GM18507 (cell line): ENCODE measurements at regions not wholly inside any gene's neighbourhood (a gene's known extent, or its start where the extent isn't known, plus 50 kb on each side); places are given as distances from the start of the nearest gene placed in this dataset.

Experiments used
- DNase-seq: peaks from one replicate; pipeline ENCODE4 v3.0.0; 2011; ENCODE audit warnings: low read depth; ENCODE audit not compliant: insufficient read length; ENCODE audit errors: extremely low spot score
- FAIRE-seq: peaks from 2 replicates; lab custom pipeline; 2011; peaks lifted over from hg19 to GRCh38; lab: Jason Lieb, UNC

DNA sequence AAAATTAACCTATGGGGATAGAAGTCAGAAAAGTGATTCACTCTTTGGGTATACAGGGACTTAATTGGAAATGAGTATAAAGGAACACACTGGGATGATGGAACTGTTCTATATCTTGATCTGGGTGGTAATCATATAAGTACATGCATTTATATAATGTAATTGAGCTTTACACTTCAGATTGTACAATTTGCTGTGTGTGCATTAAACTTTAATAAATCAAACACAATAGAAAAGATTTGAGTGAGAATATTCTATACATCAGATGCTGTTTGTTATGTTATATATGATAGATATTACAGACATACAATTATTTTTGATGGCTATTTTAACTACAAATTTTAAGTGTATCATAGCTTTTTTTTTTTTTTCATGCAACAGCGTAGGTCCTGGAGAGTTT lies 860.2 kb upstream of the ARPP21 start:
- FAIRE-seq (no peak), DNase-seq (no peak)

DNA sequence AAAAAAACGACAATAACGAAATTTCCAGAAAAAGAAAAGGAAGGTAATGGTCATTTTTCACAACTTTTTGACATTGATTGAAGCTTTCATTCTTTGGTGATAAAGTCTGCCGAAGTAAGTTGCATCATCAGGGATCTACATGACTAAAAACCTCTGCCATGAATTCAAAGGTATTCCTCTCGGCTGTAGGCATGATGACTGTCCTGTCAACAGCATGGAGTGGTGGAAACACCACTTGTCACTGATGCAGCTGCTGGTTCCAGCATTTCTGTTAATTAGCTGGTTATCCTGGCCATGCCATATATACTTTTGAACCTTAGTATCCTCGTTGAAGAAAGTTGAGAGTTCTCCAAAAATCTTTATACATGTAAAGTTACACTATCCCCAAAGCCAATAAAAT lies 859.0 kb upstream of the ARPP21 start:
- no peak for DNase-seq
- no peak for FAIRE-seq

DNA sequence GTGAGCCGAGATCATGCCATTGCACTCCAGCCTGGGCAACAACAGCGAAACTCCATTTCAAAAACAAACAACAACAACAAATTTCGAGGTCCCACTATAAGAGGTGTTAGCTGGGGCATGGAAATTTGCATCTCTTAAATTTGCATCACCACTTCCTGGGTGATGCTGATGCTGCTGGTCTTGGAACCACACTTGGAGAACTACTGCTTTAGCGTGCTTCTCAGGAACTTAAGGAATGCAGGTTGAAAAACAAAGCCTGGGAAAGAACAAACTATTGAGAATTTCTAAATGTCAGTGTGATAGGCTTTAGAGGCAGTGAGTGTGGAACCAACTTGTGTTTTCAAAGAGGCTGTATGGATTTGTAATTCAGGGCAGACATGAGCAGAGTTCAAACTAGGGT lies 858.4 kb upstream of the ARPP21 start:
- FAIRE-seq (no peak), DNase-seq (no peak)

DNA sequence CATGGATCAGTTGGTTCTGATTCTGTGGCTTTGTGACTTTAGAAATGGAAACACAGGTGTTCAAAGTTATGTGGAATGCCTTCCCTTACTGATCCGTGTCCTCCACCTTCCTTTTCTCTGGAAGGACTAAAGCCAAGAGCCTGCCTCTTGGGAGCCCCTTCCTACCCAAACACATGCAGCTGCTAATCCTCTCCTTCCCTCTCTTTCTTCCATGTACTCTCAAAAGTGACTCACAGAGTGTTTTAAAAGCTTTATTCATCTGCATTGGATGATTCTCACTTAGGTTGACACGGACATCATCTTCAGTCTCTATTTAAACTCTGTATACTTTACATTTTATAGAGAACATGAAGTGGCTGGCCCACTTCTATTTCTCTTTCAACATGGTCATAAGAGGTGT lies 856.5 kb upstream of the ARPP21 start:
- FAIRE-seq (no peak), DNase-seq (no peak)

DNA sequence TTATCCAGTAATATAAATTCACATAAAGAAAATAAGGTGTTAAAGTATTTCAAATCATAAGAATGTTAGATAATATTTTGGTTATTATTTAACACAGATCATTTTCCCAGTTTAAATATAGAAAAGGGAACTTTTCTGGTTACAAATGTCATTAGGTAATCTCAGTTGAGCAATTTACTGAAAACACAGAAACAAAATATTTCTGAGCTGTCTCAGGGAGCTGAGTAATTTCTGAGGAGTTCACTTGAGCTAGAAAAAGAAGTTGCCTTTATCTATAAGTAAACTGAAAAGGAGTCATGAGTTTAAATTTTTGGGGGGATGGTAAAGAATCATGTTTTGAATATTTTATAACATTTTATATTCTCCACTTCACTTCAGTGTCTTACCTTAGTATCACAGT lies 855.4 kb upstream of the ARPP21 start:
- FAIRE-seq (no peak), DNase-seq (no peak)

DNA sequence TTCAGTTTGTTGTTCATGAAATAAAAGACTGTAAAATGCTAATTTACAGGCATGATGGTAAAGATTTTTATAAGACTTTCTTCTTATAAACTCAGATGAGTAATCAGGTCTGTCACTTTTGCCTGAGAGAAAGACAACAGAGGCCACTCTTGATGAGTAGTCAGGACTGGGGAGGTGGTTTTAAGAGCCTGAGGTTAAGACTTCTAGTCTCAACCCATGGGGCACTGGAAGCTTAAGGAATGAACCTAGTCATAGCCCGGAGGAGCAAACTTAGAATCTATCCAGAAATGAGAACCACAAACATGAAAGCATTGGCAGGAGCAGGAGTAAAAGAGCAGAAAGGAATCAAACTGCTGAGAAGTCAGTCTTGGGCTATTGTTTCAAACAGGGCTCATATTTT lies 846.3 kb upstream of the ARPP21 start:
- DNase-seq (no peak), FAIRE-seq (no peak)

DNA sequence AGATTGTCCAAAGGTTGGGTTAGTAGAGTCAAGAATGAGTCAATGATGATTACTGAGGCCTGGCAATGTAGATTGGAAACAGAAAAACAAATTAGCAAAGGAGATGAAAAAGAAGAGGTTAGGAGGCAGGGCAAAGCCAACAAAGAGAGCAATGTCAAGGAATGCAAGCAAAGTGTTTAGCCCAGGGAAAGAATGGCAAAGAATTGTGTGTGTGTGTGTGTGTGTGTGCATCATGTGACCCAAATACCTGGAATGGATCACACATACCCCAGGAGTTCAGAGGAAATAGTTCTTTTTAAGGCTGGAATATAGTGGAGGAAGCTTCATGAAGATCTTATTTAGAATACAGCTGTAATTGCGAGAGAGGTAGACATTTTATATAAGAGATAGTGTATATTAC lies 831.7 kb upstream of the ARPP21 start:
- DNase-seq, result no peak
- no peak for FAIRE-seq

DNA sequence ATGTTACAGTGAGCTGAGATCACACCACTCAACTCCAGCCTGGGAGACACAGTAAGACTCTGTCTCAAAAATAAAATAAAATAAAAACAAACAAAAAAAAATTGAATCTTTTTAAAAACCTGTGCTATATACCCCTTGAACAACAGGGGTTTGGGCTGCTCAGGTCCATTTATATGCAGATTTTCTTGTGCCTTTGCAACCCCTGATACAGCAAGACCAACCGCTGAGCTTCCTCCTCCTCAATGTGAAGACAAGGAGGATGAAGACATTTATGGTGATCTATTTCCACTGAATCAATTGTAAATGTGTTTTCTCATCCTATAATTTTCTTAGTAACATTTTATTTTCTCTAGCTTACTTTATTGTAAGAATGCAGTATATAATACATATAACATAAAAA lies 831.0 kb upstream of the ARPP21 start:
- DNase-seq (no peak), FAIRE-seq (no peak)

DNA sequence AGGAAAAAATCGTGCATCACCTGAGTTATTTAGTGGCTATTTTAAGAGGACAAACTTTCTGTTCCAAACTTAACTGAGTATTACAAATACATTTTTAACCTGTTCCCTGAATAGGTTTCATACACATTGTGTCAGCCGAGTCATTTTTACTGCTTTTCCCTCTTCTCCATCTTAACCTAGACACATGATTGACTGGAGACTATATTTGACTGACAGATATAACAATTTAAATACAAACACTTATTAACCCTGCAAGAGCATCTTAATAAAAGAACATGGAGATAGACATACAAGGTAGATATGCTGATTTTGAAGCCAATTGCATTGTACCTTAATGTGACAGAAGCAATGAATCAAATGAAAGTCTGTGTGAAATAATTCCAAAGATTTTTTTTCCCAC lies 810.5 kb upstream of the ARPP21 start:
- FAIRE-seq (no peak), DNase-seq (no peak)

DNA sequence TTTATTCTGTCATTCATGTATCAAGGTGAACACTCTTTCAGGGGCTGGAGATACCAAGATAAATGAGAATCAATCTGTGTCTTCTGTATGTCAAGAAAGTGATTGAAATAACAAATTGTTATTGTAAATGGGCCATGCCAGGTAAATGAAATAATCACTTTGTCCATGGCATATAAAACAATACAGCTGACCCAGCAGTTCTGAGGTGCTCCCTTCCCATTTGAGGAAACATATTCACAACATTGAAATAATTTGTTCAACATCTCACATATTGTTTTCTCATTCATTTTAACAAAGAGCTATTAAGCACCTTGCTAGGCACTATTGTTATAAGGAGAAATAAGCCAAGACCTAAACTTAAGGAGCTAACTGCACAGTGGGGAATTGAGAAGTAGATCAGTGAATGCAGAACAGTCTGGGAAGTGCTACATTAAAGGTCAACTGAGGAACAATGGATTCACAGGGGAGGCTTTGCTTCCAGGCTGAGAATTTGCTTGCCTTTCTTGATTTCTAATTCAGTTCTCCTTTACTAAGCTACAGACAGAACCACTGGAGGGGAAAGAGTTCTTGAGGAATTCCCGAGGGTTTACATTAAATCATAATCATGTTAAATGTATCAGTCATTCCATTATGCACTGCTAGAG lies 806.3 kb upstream of the ARPP21 start:
- no peak for DNase-seq
- no peak for FAIRE-seq

DNA sequence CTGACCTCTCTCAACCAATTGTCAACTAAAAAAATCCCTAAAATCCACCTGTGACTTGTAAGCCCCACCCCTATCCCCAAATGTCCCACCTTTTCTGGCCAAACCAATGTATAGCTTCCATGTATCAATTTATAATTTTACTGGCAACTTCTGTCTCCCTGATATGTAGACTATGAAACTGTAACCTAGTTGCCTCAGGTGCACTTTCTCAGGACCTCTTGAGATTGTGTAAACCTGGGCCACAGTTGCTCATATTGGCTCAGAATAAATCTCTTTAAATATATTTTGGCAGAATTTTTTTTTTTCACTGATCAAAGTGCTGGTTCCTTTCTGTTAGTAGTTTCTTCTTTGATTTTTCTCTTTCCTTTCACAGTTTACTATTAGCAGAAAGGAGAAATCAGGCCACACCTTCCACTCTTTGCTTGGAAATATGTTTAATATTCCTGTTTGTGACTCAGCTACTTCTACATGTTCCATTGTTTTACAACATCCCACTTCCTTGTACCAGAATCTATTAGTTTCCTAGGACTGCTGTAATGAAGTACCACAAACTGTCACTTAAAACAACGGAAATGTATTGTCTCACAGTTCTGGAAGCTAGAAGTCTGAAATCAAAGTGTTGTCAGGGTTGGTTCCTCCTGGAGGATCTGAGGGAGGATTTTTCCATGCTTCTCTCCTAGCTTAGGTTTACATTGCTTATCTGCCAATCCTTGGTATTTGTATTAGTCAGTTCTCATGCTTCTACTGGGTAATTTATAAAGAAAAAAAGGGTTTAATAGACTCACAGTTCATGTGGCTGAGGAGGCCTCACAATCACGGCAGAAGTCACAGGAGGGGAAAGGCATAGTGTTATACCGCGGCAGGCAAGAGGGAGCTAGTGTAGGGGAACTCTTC lies 801.2 kb upstream of the ARPP21 start:
- FAIRE-seq (no peak), DNase-seq (no peak)

DNA sequence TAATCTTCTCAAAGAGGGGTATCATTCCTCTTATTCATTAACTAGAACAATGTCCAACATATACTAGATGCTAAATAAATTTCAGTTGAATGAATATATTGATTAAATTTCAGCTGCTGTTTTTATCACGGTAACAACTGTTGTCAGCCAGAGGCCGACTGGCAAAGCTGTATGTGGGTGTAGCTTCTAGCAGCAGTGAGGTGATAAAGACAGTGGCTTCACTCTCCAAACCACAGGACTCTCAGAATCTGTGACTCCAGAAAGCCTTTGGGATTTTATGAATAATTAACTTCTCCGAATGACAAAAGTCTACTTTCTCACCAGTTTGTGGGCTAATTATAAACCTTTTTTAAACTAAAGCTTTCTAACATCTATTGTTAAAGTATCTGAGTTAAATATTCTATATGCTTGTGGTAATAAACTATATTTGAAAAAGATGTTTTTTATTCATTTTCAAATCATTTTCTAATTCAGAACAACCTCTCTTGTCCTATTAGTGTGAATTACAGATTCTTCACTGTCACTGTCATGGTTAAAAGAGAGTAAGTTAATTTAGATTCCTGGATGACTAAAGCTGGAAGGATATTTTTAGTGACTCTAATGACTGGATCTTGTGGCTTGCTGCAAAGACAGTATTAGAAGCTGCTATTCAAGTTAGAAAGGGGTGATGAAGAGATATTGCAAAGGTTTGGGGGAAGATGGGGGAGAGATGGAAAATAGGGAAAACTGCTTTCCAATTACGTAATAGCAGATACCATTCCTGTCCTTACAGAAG lies 796.4 kb upstream of the ARPP21 start:
- DNase-seq (no peak), FAIRE-seq (no peak)

DNA sequence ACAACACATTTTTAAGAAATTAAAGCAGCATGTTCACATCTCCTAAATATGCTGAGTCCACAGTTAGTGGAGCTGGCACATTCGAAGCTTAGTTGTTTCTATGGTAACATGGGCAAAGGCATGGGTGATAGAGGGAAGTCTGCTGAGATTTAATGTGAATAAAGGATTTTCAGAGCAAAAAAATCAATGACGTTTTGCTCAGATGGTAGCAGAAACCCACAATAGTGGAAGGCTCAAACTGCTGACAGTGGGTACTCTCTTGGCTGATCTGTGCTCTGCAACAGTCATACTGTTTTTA lies 795.1 kb upstream of the ARPP21 start:
- no peak for FAIRE-seq
- DNase-seq, result no peak

DNA sequence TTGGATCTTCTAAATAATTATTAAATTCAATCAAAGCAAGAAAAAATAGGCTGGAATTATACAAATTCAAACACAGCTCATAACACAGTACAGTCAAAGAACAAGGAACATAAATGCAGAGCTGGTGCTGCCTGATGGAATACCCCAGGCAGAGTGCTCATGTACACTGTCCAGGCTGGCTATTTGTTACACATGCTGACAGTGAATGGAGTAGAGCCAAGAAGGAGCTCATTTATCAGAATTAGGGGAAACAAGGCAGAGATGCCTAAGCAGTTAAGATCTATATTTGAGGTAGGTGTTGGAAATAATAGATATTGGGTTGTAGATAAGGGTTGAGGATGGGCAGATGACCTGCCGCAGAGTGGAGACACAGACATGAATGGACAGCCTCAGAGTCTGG lies 788.2 kb upstream of the ARPP21 start:
- FAIRE-seq (no peak), DNase-seq (no peak)

DNA sequence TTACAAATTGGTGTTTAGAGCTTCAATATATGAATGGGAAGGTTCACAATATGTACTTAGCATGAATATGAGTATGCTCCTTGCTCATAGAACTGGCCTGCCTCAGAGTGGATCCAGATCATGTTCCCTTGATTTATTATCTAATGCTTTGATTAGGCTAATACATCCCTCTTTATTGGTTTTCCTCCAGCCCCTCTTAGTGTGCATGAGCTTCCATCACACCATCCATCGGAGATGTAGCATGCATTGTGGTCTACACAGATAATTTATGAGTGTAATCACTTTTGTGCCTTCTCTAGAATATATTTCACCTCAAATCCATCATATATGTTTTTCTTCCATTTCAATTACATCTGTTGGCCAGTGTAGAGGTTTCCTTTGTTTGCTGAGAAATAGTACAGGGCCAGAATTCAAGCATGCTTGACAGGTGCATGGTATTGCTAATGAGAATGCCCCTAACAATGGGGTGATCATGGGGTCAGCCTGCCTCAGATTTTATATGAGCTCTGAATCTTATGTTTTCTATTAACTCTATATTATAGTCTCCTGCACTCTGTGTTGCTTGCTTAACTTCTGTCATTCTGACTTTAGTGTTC lies 786.4 kb upstream of the ARPP21 start:
- no peak for FAIRE-seq
- DNase-seq, result no peak

DNA sequence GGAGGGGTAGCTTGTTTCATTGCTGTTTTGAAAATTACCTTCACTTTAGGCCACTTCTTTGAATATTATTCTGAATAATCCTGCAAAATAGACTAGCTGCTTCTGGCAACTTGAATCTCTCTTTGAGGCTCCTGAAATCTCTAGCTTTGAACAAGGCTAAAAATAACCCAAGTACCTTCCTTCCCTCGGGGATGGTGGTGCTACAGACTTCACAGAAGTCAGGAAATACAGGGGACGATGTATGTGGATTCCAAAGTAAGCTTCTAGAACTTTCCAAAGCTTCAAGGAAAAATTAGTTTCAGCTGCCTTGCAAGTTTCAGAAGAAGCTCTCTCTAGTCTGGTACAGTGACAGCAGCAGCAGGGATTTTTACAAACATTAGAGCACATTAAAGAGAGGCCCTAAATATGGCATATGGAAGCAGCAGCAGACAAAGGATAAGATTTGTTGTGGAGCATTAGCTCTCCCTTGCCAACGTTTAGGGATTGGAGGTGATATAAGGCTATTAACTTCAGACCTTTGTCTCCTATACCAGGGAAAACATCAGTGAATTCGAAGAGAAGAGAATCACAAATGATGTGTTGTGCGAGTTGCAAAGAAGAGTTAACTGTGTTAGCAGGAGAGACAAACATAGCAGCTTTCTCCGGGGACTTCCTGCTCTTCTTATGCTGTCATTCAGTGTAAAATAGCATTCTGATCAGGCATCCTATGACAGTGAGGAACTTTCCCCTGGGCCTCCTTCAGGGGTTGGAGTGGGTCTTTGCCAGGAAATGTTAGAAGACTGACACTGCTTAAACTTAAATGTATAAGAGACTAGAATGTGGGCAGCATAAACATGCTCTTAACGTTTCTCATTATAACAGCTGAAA lies 783.0 kb upstream of the ARPP21 start:
- FAIRE-seq (no peak), DNase-seq (no peak)

DNA sequence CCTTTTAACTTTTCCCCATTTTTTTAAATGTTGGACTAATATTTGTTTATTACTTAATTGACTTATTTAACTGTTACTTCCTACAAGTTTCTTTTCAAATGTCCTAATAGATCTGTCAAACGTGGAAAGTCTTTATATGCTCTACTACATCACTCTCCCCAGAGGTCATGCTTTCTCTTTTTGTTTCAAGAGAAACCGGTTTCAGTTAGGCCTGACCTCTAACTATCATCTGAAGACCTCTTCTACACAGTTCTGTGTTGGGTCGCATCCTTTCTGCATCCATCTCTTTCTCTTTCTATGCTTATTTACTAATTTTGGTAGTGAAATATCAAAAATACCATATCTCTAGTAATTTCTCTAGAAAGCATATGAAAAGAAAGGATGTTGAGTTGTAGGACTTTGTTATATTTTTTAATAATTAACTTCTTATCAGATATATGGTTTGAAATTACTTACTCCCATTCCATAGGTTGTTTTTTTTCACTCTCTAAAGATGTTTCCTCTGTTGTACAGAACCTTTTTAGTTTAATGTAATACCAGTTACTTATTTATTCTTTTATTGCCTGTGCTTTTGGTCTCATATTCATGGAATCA lies 781.2 kb upstream of the ARPP21 start:
- no peak for FAIRE-seq
- DNase-seq, result no peak

DNA sequence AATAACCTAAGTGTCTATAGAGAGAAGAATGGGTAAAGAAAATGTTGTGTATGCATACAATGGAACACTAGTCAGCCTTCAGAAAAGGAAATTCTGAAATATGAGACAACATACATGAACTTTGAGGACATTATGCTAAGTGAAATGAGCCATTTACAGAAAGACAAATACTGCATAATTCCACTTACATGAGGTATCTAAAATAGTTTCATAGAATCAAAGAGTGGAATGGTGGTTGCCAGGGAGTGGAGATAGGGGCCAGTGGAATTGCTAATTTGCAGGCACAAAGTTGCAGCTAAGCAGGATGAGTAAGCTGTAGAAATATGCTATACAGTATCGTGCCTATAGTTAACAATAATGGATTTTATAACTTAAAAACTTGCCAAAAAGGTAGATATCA lies 779.6 kb upstream of the ARPP21 start:
- FAIRE-seq, result no peak
- no peak for DNase-seq

DNA sequence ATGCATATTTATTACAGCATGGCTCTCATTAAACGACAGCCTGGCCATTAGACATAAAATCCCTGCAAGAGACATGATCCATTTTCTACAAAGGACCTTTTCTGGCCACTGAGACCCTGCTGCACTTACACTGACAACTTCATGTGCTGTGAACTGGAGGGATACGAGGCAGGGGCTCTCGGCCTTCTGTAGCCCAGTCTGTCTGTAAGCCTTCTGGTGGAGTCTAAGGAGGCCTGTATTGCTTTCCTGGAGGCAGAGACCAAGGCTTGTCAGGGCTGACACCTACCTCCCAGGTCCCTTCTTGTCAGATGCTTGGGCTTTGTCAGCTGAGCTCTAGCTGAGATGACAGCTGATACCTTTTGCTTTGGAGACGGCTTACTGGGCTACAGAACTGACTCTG lies 776.9 kb upstream of the ARPP21 start:
- DNase-seq (no peak), FAIRE-seq (no peak)
